SU-DHL-6 (cell line): ENCODE measurements at regions not wholly inside any gene's neighbourhood (a gene's known extent, or its start where the extent isn't known, plus 50 kb on each side); places are given as distances from the start of the nearest gene placed in this dataset.

ENCODE experiments used
- CTCF ChIP-seq: fragments of 200-600 bp; sonication (generic); IDR thresholded peaks from one replicate; pipeline ENCODE4 v1.5.1; 2017; ENCODE audit warnings: antibody characterized with exemption, mild to moderate bottlenecking, low read length, moderate library complexity; ENCODE audit not compliant: insufficient read depth, poor library complexity, severe bottlenecking
- EZH2phosphoT487 ChIP-seq: fragments of 200-600 bp; sonication (generic), shearing (Covaris generic); conservative IDR thresholded peaks from 2 replicates; pipeline ENCODE4 v1.6.1; 2018; ENCODE audit warnings: mild to moderate bottlenecking, antibody characterized with exemption, low read length, moderate library complexity, mixed read lengths

DNA sequence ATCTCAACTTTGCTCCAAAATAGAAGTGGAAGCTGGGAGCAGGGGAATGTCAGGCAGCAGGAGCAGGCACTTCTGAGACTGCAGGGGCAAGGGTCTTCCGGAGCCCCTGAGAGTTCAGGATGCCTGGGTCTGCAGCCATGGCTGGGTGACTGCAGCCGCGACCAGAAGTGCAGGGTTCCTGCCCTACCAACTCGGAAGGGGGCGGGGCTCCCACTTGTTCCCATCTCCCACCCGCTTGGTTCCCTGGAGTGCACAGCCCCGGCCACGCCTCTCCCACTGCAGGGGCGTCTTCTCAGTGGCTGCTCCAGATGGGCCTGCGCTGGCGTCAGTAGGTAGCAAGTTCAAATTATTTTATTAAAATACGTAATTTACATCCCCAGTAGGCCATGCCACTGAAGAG is 1631.7 kb downstream of the OLFM4 start:
- TF ChIP-seq CTCF: no peak
- TF ChIP-seq EZH2phosphoT487: no peak
